ENCODE measurements at regions not wholly inside any gene's neighbourhood (a gene's known extent, or its start where the extent isn't known, plus 50 kb on each side); places are given as distances from the start of the nearest gene placed in this dataset.

- Histone ChIP-seq H3K27ac (no peak overlapping the region), H3K4me3 (no peak overlapping the region), H3K9me3 (replicated peaks in 1 of 3) (no peaks in the 10 kb centered on the region), H3K4me1 (replicated peaks in 1 of 2) (peaks cover 8 to 15% of the 10 kb centered on the region in 2 donors), H3K27me3 (no peaks in the 10 kb centered on the region), H3K36me3 (replicated peaks in 1 of 2) (no peaks in the 10 kb centered on the region)
- TF ChIP-seq, protein P1, sequence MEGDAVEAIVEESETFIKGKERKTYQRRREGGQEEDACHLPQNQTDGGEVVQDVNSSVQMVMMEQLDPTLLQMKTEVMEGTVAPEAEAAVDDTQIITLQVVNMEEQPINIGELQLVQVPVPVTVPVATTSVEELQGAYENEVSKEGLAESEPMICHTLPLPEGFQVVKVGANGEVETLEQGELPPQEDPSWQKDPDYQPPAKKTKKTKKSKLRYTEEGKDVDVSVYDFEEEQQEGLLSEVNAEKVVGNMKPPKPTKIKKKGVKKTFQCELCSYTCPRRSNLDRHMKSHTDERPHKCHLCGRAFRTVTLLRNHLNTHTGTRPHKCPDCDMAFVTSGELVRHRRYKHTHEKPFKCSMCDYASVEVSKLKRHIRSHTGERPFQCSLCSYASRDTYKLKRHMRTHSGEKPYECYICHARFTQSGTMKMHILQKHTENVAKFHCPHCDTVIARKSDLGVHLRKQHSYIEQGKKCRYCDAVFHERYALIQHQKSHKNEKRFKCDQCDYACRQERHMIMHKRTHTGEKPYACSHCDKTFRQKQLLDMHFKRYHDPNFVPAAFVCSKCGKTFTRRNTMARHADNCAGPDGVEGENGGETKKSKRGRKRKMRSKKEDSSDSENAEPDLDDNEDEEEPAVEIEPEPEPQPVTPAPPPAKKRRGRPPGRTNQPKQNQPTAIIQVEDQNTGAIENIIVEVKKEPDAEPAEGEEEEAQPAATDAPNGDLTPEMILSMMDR (IDR thresholded peaks at IDR 0.05) = no peak
- no peak for TF ChIP-seq POLR2A (IDR thresholded peaks at IDR 0.05)
- DNase-seq = no peak
- intact Hi-C loops (cut with DNase I) = no loop called here
- 56 to 80% (median 63%) methylated on average over 3 of the region's 3 CpGs for WGBS, 4 donors
Measured at GRCh38 chr11:134781380-134781866, 369.4 kb upstream of the B3GAT1 start.

DNA sequence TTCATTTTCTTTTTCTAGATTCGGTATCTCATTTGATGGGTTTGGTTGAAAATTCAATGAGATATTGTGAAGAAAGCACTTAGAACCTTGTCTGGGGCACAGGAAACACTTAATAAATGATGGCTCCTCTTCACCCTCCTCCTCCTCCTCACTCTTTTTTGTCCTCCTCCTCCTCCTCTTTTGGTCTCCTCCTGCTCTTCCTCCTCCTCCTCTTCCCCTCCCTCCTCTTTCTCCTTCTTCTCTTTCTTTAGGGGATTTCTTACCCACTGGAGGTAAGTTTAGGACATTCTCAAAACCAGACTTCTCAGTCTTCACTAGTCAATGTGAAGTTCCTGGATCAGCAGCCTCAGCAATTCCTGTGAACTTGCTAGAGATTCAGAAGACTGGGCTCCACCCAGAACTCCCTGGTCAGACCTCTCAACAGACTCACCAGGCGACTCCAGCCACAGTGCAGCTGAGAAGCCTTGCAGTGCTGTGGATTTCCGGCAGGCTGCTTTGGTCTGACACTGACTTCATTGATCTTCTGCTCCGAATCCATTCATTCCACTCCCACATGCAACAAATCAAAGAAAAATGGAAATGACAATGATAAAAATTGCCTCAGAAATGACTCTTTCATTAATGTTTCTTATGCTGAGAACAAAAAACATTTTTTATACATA lies 368.6 kb upstream of the B3GAT1 start:
- peaks cover 8 to 15% of the 10 kb centered on the region in 2 donors for H3K4me1 ChIP-seq (replicated peaks in 1 of 2)
- TF ChIP-seq POLR2A (IDR thresholded peaks at IDR 0.05) = no peak
- TF ChIP-seq, protein P1 (IDR thresholded peaks at IDR 0.05) = peak in 1 of 6 experiments; percentile 14
- DNase-seq = peak in 2 of 7 donors; percentile 16 to 35
- 50 to 72% (median 64%) methylated on average over 4 of the region's 4 CpGs for WGBS, 4 donors
- H3K27ac ChIP-seq = no peak overlapping the region
- H3K4me3 ChIP-seq = no peak overlapping the region
- no peaks in the 10 kb centered on the region for H3K9me3 ChIP-seq (replicated peaks in 1 of 3)
- H3K36me3 ChIP-seq (replicated peaks in 1 of 2) = no peaks in the 10 kb centered on the region
- intact Hi-C loops (cut with DNase I) = no loop called here
- H3K27me3 ChIP-seq = no peaks in the 10 kb centered on the region

GRCh38 chr11:134779179-134779578 lies 367.1 kb upstream of the B3GAT1 start:
- H3K9me3 ChIP-seq (replicated peaks in 1 of 3) = no peaks in the 10 kb centered on the region
- intact Hi-C loops (cut with DNase I) = no loop called here
- H3K36me3 ChIP-seq (replicated peaks in 1 of 2) = no peaks in the 10 kb centered on the region
- no peak overlapping the region for H3K27ac ChIP-seq
- no peak overlapping the region for H3K4me3 ChIP-seq
- WGBS, 4 donors = 33 to 46% (median 36%) methylated on average over 4 of the region's 4 CpGs
- peaks cover 8 to 15% of the 10 kb centered on the region in 2 donors for H3K4me1 ChIP-seq (replicated peaks in 1 of 2)
- no peaks in the 10 kb centered on the region for H3K27me3 ChIP-seq
- peak in 6 of 7 donors; percentile 49 to 67 (median 64) for DNase-seq
- no peak for TF ChIP-seq POLR2A (IDR thresholded peaks at IDR 0.05)
- TF ChIP-seq, protein P1 (IDR thresholded peaks at IDR 0.05) = no peak

DNA sequence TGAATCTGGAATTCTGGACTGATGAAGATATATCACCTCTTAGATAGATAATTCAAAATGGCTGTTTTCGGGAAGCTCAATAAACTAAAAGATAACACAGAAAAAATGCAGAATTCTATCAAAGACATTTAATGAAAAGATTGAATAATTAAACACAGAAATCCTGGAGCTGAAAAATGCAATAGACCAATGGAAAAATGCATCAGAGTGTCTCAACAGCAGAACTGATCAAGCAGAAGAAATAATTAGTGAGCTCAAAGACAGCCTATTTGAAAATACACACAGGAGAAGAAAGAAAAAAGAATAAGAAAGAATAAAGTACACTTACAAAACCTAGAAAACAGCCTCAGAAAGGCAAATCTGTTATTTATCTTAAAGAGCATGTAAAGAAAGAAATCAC lies 356.4 kb upstream of the B3GAT1 start:
- no peaks in the 10 kb centered on the region for H3K27me3 ChIP-seq
- TF ChIP-seq, protein P1 (IDR thresholded peaks at IDR 0.05) = no peak
- no peak for TF ChIP-seq POLR2A (IDR thresholded peaks at IDR 0.05)
- H3K4me1 ChIP-seq (replicated peaks in 1 of 2) = no peaks in the 10 kb centered on the region
- intact Hi-C loops (cut with DNase I) = no loop called here
- no peak overlapping the region for H3K4me3 ChIP-seq
- no peak for DNase-seq
- WGBS, 4 donors = 80 to 91% (median 84%) methylated on average over 1 of the region's 1 CpG
- no peak overlapping the region for H3K27ac ChIP-seq
- H3K9me3 ChIP-seq (replicated peaks in 1 of 3) = peaks cover 0 to 9% (median 0%) of the 10 kb centered on the region in 3 donors
- no peaks in the 10 kb centered on the region for H3K36me3 ChIP-seq (replicated peaks in 1 of 2)

All from adrenal gland (tissue), 9 donors.